ENCODE measurements at regions not wholly inside any gene's neighbourhood (a gene's known extent, or its start where the extent isn't known, plus 50 kb on each side); places are given as distances from the start of the nearest gene placed in this dataset.

DNA sequence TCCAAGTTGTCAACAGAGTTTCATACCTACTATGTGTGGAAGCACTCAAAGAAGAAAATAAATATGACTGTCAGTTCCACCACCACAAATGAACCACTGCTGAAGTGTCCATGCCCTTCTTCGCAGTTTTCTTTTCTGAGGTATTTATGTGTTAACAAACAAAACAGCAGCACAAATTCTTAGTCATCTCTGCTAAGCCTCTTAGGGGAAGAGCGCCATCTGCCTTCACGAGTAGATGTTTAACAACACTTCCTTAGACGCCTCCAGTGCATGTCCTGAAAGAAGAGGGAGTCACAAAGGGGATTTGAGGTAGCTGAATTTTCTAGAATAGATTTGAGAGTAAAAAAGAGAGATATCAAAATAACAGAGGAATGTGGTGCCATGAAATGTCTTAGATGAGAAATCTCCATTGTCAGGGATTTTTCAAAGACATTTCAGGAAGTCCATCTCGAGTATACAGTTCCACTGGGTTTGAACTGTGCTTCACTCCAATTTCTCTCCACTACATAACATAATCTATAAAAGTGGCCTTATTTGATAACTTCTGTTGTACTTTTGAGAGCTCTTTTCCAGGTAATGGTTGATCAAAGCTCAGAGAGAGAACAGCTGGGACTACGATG is 775.3 kb upstream of the POM121L12 start:
- H3K27me3 Mint-ChIP-seq (ENCODE audit: low read depth) = no peaks in the 10 kb centered on the region
- H3K4me1 Mint-ChIP-seq = no peaks in the 10 kb centered on the region
- TF ChIP-seq CTCF (IDR thresholded peaks at IDR 0.05; ENCODE audit: unreplicated experiment in 3 of 3) = no peak
- H3K4me3 Mint-ChIP-seq = no peak overlapping the region
- H3K36me3 Mint-ChIP-seq (ENCODE audit: low read depth) = no peaks in the 10 kb centered on the region
- H3K27ac Mint-ChIP-seq = no peak overlapping the region
- no peaks in the 10 kb centered on the region for H3K9me3 Mint-ChIP-seq

GRCh38 chr7:52257890-52258289 is 777.5 kb upstream of the POM121L12 start:
- H3K27ac Mint-ChIP-seq = no peak overlapping the region
- TF ChIP-seq CTCF (IDR thresholded peaks at IDR 0.05; ENCODE audit: unreplicated experiment in 3 of 3) = no peak
- no peaks in the 10 kb centered on the region for H3K9me3 Mint-ChIP-seq
- no peaks in the 10 kb centered on the region for H3K4me1 Mint-ChIP-seq
- H3K4me3 Mint-ChIP-seq = no peak overlapping the region
- H3K36me3 Mint-ChIP-seq (ENCODE audit: low read depth) = no peaks in the 10 kb centered on the region
- H3K27me3 Mint-ChIP-seq (ENCODE audit: low read depth) = no peaks in the 10 kb centered on the region

- no peak for TF ChIP-seq CTCF (IDR thresholded peaks at IDR 0.05; ENCODE audit: unreplicated experiment in 3 of 3)
- no peaks in the 10 kb centered on the region for H3K4me1 Mint-ChIP-seq
- H3K27ac Mint-ChIP-seq = no peak overlapping the region
- H3K27me3 Mint-ChIP-seq (ENCODE audit: low read depth) = no peaks in the 10 kb centered on the region
- no peaks in the 10 kb centered on the region for H3K9me3 Mint-ChIP-seq
- H3K36me3 Mint-ChIP-seq (ENCODE audit: low read depth) = no peaks in the 10 kb centered on the region
- H3K4me3 Mint-ChIP-seq = no peak overlapping the region
Observed at GRCh38 chr7:52254396-52255010, 780.9 kb upstream of the POM121L12 start.

GRCh38 chr7:52253953-52254352 is 781.5 kb upstream of the POM121L12 start:
- Mint-ChIP-seq H3K4me1 (no peaks in the 10 kb centered on the region), H3K36me3 (ENCODE audit: low read depth) (no peaks in the 10 kb centered on the region), H3K9me3 (no peaks in the 10 kb centered on the region), H3K27me3 (ENCODE audit: low read depth) (no peaks in the 10 kb centered on the region), H3K27ac (no peak overlapping the region), H3K4me3 (no peak overlapping the region)
- no peak for TF ChIP-seq CTCF (IDR thresholded peaks at IDR 0.05; ENCODE audit: unreplicated experiment in 3 of 3)

DNA sequence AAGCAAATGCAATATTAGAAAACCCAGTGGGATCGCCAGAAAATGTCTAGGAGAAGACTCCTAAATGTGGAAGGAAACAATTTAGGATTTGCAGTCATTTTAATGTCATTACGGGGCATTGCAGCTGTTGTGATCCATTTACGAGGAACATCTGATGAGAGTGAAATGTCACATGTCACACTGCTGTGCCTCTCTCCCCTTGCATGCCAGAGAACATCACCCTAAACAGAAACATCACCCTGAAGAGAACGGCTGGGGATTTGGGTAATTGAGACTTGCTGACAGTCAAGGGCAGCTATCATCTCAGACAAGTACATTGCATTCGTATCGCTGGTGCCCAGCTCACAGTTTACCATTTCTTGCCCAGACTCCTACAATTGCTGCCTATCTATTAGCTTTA is 785.7 kb upstream of the POM121L12 start:
- H3K27ac Mint-ChIP-seq = no peak overlapping the region
- H3K4me3 Mint-ChIP-seq = no peak overlapping the region
- H3K4me1 Mint-ChIP-seq = no peaks in the 10 kb centered on the region
- no peaks in the 10 kb centered on the region for H3K9me3 Mint-ChIP-seq
- no peak for TF ChIP-seq CTCF (IDR thresholded peaks at IDR 0.05; ENCODE audit: unreplicated experiment in 3 of 3)
- H3K27me3 Mint-ChIP-seq (ENCODE audit: low read depth) = no peaks in the 10 kb centered on the region
- no peaks in the 10 kb centered on the region for H3K36me3 Mint-ChIP-seq (ENCODE audit: low read depth)

DNA sequence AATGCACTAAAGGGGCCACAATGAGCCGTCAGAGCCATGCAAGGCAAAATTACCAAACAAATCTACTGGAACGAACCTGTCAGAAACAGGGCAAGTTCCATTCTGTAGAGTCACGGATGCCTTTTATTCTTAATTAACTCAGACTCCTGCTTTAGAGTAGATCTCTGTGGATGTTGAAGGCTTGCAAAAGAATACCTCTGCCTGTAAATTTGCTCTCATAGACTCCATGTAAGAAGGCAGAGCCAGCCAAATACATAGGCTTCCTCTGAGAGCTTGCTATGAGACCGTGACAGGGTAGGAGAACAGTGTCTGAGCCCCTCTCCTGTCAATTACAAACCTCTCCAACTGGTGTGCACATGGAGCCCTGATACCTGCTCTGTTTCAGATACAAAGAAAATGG is 787.9 kb upstream of the POM121L12 start:
- TF ChIP-seq CTCF (IDR thresholded peaks at IDR 0.05; ENCODE audit: unreplicated experiment in 3 of 3) = no peak
- Mint-ChIP-seq H3K9me3 (no peaks in the 10 kb centered on the region), H3K4me3 (no peak overlapping the region), H3K4me1 (no peaks in the 10 kb centered on the region), H3K36me3 (ENCODE audit: low read depth) (no peaks in the 10 kb centered on the region), H3K27ac (no peak overlapping the region), H3K27me3 (ENCODE audit: low read depth) (no peaks in the 10 kb centered on the region)
